HG03066 (cell line): ENCODE measurements at regions not wholly inside any gene's neighbourhood (a gene's known extent, or its start where the extent isn't known, plus 50 kb on each side); places are given as distances from the start of the nearest gene placed in this dataset.
"Not testable (repeated sequence)": the region's sequence is repeated elsewhere in the genome, so short reads cannot be mapped to it uniquely, and the experiment has no call there.

Experiments used
- ATAC-seq: cut with Tn5 transposase; IDR thresholded peaks from one replicate; pipeline ENCODE4 v1.9.1; 2021; ENCODE audit warnings: low read depth; ENCODE audit not compliant: unreplicated experiment

GRCh38 chr2:160783474-160783873 is 289.9 kb upstream of the RBMS1 start:
- ATAC-seq: no peak

- ATAC-seq: no peak
Measured at GRCh38 chr2:160784034-160784433, 290.4 kb upstream of the RBMS1 start.

DNA sequence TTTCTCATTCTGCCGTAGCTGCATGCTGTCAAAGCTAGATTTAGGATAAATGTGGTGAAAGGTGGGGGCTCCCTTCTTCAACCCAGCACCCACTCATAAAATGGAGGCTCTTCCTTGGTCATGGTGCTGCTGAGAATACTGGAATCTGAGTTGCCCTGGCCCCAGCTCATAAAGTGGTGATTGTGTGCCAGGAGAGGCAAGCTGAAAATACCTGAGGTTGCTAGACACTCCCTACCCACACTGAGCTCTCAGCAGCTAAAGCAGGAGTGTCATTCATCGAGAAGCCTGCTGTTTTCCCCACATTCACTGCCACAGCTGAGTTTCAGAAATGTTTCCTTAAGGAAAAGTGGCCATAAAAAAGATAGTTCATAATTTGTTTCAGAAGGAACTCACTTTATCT is 297.1 kb upstream of the RBMS1 start:
- ATAC-seq: no peak

GRCh38 chr2:160791884-160792283 is 298.3 kb upstream of the RBMS1 start:
- ATAC-seq: no peak

- no peak for ATAC-seq
Measured at GRCh38 chr2:160792837-160793236, 299.2 kb upstream of the RBMS1 start.

- no peak for ATAC-seq
Measured at GRCh38 chr2:160794926-160795325, 301.3 kb upstream of the RBMS1 start.

DNA sequence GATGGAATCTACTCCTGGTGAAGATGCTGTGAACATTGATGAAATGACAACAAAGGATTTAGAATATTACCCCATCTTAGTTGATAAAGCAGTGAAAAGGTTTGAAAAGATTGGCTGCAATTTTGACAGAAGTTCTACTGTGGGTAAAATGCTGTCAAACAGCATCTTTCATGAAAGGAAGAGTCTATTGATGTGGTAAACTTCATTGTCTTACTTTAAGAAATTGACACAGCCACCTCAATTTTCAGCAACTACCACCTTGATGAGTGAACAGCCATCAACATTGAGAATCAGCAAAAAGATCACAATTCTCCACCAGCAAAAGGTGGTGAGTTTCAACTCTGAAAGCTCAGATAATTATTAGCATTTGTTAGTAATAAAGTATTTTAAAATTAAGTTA is 310.3 kb upstream of the RBMS1 start:
- ATAC-seq: no peak

GRCh38 chr2:160810406-160810805 is 316.8 kb upstream of the RBMS1 start:
- ATAC-seq: no peak

- ATAC-seq: no peak
Measured at GRCh38 chr2:160812830-160813505, 319.4 kb upstream of the RBMS1 start.

DNA sequence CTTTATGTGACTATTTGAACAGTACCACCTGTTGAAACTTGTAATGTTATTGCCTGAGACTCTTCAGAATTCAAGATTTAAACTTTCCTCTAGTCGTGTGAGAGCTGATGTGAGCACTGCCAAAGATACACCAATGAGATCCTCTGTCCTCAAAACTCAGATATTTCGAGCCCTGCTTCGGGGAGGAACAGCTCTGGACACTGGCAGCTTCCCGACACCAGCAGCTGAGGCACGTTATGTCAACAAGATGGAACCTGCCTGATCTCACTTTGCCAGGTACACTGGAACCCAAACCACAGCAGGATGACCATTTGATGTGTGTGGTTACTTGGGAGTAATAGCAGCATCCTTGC is 319.9 kb upstream of the RBMS1 start:
- no peak for ATAC-seq

DNA sequence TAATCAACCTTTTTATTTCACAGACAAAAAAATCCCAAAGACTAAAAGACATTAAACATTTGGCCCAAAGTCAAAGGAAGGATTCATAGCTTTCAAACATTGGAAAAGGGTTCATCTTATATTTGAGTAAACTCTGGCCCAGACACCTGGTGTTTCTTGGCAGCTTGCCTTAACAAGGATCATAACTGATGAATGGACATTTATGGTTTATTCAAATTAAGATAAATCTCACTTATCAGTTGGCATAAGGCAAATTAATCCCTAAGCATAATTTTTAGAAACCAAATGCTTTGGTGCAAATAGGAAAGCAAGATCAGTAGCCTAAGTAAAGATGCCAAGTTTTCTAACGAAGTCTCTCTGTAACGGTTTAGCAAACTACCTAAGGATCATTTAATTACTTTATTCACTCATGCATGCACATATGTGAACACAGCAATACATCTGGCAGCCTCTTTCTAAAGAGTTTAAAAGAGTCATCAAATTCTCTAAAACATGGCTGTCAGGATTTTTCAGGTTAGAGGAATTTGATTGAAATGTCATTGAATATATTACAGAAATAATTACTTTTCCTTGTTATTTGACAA is 323.4 kb upstream of the RBMS1 start:
- no peak for ATAC-seq

GRCh38 chr2:160820691-160821090 is 327.1 kb upstream of the RBMS1 start:
- ATAC-seq: no peak

DNA sequence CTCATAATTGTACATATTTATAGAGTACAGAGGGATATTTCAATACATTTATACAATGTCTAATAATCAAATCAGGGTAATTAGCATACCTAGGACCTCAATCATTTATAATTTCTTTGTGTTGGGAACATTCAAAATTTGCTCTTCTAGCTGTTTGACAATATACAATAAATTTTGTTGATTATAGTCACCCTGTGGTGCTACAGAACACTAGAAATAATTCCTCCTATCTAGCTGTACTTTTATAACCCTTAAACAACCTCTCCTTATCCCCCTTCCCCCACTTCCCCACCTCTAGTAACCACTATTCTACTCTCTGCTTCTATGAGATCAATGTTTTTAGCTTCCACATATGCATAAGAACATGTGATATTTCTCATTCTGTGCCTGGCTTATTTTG is 328.4 kb upstream of the RBMS1 start:
- ATAC-seq: no peak

DNA sequence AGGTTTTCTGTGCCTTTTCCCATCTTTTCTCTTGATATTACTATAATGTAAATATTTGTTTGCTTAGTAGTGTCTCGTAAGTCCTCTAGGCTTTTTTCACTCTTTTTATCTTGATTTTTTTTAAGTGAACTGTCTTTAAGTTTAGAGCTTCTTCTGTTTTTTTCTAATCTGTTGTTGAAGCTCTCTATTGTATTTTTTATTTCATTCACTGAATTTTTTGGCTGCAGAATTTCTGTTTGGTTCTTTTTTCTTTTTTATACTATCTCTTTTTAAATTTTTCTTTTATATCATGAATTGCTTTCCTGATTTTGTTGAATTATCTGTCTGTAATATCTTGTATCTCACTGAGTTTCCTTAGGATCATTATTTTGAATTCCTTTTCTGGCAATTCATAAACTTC is 331.8 kb upstream of the RBMS1 start:
- ATAC-seq: no peak

DNA sequence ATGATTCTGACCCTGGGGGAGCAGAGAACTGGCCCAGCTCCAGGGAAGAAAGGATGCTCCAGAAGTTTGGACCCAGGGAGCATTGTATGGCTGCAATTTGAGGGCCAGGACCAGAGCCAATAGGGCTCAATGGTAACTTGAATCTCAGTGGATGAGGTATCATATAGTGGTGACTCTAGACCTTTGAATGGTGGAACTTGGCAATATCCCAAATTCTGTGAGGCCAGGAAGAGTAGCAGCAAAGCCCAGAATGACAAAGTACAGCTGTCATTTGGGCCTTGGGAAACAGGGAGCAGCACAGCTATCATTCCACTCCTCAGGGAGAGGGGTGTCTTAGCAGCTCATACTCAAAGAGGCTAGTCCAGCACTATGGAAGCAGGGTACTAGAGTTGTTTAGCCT is 332.9 kb upstream of the RBMS1 start:
- ATAC-seq: no peak

GRCh38 chr2:160828076-160828475 is 332.2 kb upstream of the TANK start:
- ATAC-seq: no peak

GRCh38 chr2:160832381-160832780 is 327.8 kb upstream of the TANK start:
- not testable (repeated sequence) for ATAC-seq

DNA sequence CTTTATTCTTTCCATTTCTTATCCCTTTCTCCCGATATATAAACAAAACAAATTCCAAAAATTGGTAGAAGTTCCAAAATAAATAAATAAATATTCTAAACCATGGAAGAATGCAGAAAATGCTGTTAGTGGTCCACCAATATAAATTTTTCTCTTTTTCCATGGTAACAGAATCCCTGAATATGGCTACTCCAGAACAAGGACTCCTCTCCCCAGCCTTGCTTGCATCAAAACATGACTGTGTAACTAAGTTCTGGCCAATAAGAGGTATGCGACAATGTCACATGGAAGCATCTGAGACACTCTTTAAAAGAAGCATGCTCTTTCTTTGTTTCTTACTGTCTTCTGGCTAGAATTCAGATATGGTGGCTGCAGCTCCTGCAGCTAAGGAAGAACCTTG is 325.1 kb upstream of the TANK start:
- no peak for ATAC-seq

- ATAC-seq: no peak
Measured at GRCh38 chr2:160836755-160837154, 323.5 kb upstream of the TANK start.

GRCh38 chr2:160837416-160837815 is 322.8 kb upstream of the TANK start:
- ATAC-seq: no peak

DNA sequence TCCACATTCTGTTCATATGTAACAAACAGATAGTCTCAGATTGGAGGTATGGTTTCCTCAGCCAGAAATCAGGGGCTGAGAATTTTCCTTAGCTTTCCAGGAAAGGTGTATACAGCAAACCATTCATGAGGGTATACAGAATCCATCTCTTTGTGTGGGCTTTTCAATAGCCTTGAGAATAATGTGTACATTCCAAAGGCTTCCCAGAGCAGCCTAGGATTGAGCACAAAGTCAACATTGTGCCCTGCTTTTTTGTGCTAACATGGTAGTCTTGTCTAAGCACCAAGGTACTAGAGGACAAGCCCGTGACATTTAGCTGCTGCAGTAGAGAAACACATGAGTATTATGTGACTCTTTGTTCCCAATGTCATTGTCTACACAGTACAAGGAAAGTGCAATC is 322.1 kb upstream of the TANK start:
- ATAC-seq: no peak

DNA sequence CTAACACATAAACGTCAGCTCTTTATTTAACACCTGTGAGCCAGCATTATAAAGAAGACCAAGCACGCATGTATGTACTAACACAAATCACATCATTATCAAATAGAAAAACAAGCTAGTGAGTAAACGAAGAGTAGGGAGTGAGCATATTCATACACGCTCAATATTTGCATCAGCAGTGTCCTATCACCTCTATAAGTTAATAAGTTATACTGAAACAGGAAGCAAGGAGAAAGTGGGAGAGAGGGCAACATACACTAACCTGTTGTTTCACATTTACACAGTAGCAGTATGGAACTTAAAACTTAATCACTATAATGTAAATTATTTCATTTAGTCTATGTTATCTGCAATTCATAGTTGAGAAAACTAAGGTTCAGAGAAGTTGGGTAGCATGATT is 321.5 kb upstream of the TANK start:
- no peak for ATAC-seq

GRCh38 chr2:160842286-160842685 is 317.9 kb upstream of the TANK start:
- ATAC-seq: no peak
